Fibroblast of skin of scalp (primary cell): ENCODE measurements at regions not wholly inside any gene's neighbourhood (a gene's known extent, or its start where the extent isn't known, plus 50 kb on each side); places are given as distances from the start of the nearest gene placed in this dataset.
"Not testable (repeated sequence)": the region's sequence is repeated elsewhere in the genome, so short reads cannot be mapped to it uniquely, and the experiment has no call there.

Experiments used
- DNase-seq: peaks from one replicate; pipeline ENCODE4 v3.0.0-alpha.2; 2013

GRCh38 chr3:145882436-145882835 lies 278.5 kb downstream of the PLOD2 start:
- peak; percentile 78 for DNase-seq

- no peak for DNase-seq
Measured at GRCh38 chr3:145889730-145890129, 271.3 kb downstream of the PLOD2 start.

GRCh38 chr3:145892869-145893268 lies 268.1 kb downstream of the PLOD2 start:
- DNase-seq = no peak

GRCh38 chr3:145893331-145893730 lies 267.7 kb downstream of the PLOD2 start:
- no peak for DNase-seq

GRCh38 chr3:145898487-145898886 lies 262.5 kb downstream of the PLOD2 start:
- DNase-seq = no peak

- DNase-seq = no peak
Measured at GRCh38 chr3:145899241-145899640, 261.7 kb downstream of the PLOD2 start.

- DNase-seq = peak; percentile 20
Measured at GRCh38 chr3:145900056-145900829, 260.7 kb downstream of the PLOD2 start.

GRCh38 chr3:145902166-145902565 lies 258.8 kb downstream of the PLOD2 start:
- DNase-seq = peak; percentile 85

- no peak for DNase-seq
Measured at GRCh38 chr3:145903472-145904013, 257.4 kb downstream of the PLOD2 start.

GRCh38 chr3:145904138-145904537 lies 256.8 kb downstream of the PLOD2 start:
- DNase-seq = no peak

GRCh38 chr3:145906301-145906700 lies 254.7 kb downstream of the PLOD2 start:
- no peak for DNase-seq

- DNase-seq = no peak
Measured at GRCh38 chr3:145906755-145907154, 254.2 kb downstream of the PLOD2 start.

- peak; percentile 50 for DNase-seq
Measured at GRCh38 chr3:145911016-145911415, 250.0 kb downstream of the PLOD2 start.

- DNase-seq = no peak
Measured at GRCh38 chr3:145915787-145916186, 245.2 kb downstream of the PLOD2 start.

- not testable (repeated sequence) for DNase-seq
Measured at GRCh38 chr3:145927736-145928135, 233.2 kb downstream of the PLOD2 start.

GRCh38 chr3:145936971-145937370 lies 224.0 kb downstream of the PLOD2 start:
- DNase-seq = peak; percentile 56

- no peak for DNase-seq
Measured at GRCh38 chr3:145939431-145939830, 221.6 kb downstream of the PLOD2 start.

- no peak for DNase-seq
Measured at GRCh38 chr3:145942052-145942451, 218.9 kb downstream of the PLOD2 start.

- DNase-seq = no peak
Measured at GRCh38 chr3:145943952-145944351, 217.0 kb downstream of the PLOD2 start.

GRCh38 chr3:145951441-145951840 lies 209.5 kb downstream of the PLOD2 start:
- DNase-seq = peak; percentile 23

GRCh38 chr3:145952536-145952935 lies 208.4 kb downstream of the PLOD2 start:
- peak; percentile 93 for DNase-seq

GRCh38 chr3:145953316-145953715 lies 207.7 kb downstream of the PLOD2 start:
- DNase-seq = peak; percentile 33

- no peak for DNase-seq
Measured at GRCh38 chr3:145959457-145960088, 201.4 kb downstream of the PLOD2 start.

- DNase-seq = no peak
Measured at GRCh38 chr3:145963111-145963510, 197.9 kb downstream of the PLOD2 start.
